HCEC 1CT (cell line): ENCODE measurements at regions not wholly inside any gene's neighbourhood (a gene's known extent, or its start where the extent isn't known, plus 50 kb on each side); places are given as distances from the start of the nearest gene placed in this dataset.

Experiments used
- DNase-seq: peaks from one replicate; pipeline ENCODE4 v3.0.0-alpha.2; 2017

DNA sequence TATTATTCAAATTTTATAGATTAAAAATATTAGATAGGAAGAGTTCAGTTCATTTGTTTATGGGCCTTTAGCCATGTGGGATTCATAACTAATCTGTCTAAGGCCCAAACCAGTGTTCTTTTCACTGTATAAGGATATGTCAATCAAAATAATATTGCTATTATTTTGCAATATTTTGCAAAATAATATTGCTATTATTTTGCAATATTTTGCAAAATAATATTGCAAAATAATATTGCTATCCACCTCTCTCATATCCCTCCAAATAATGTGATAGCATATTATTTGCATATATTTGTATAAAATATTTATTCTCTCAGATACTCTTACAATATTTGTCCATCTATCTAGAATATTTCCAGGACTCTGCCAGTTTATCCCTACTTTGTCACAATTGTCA, 595.3 kb upstream of the PTCHD4 start:
- DNase-seq = no peak

DNA sequence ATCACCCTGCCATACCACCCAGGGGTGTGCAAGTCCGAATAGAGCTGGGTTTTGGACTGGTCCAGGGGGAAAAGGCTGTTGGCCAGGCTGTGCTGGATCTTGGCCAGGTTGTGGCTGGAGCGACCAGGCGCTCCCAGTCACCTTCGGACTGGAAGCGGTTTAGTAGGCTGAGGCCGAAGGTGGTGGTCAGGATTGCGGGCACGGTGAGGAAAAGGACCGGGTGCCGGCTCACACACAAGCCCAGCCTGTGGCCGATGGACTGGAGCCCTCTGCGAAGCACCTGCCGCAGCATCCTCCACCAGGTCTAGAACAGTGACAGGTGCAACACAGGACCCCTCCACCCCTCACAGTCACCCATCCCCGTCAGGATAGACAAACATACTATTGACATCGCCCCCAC, 590.6 kb upstream of the PTCHD4 start:
- DNase-seq = no peak

DNA sequence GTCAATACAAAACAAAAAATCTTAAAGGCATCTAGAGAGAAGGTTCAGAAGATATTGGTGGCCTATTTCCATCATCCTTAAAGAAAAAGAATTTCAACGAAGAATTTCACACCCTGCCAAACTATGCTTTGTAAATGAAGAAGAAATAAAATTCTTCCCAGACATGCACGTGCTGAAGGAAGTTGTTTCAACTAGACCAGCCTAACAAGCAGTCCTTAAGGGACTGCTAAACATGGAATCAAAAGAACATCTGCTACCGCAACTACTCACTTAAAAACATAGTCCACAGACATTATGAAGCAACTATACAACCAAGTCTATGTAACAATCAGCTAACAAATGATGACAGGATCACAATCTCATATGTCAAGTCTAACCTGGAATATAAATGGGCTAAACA, 584.9 kb upstream of the PTCHD4 start:
- no peak for DNase-seq

DNA sequence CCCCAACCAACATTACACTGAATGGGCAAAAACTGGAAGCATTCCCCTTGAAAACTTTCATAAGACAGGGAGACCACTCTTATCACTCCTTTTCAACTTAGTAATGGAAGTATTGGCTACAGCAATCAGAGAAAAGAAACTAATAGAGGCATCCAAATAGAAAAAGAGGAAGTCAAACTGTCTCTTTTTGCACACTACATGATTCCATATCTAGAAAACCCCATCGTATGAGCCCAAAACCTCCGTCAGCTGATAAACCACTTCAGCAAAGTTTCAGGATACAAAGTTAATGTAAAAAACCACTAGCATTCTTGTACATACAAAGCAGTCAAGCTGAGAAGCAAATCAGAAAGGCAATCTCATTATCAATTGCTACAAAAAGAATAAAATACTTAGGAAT, 580.4 kb upstream of the PTCHD4 start:
- no peak for DNase-seq

DNA sequence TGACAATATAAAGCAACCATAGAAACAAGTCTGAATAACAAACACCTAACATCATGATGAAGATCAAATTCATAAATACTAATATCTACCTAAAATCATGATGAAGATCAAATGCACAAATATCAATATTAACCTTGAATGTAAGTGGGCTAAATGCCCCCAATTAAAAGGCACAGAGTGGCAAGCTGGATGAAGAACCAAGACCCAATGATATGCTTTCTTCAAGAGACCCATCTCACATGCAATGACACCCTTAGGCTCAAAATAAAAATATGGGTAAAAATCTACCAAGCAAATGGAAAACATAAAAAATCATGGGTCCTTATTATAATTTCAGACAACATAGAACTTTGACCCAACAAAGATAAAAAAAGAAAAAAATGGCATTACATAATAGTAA, 578.5 kb upstream of the PTCHD4 start:
- DNase-seq = no peak

DNA sequence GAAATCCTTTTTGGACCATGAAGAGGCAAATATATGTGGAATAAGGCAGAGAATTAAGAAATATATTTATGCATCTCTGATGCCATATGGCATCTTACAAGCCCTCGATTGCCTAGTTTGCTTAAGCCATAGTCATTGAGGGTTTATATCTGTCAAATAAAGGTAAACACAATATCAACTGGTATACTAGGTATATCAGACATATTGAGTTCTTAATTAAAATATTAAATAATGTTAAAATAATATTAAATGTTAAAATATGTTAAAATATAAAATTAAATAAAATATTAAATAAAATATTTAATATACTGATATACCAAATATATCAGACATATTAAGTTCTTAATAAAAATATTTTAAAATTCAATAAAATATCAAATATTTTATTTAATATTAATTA, 567.4 kb upstream of the PTCHD4 start:
- no peak for DNase-seq

DNA sequence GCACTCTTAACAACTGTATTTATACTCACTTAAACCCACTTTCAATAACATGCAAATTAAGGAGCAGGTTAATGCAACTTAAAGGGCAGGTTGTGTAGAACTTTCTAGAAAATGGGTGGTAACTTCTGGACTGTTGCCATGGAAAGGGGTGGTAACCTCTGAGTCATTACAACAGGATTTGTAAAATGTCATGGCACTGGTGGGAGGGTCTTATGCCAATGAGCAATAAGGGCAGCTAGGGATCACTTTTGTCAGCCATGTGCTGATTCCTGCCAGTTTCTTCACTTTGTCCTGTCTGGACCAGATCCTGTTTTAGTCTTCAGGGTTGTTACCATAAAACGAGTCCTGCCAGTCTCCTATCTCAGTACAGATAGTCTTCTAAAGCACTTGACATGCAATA, 560.5 kb upstream of the PTCHD4 start:
- no peak for DNase-seq

DNA sequence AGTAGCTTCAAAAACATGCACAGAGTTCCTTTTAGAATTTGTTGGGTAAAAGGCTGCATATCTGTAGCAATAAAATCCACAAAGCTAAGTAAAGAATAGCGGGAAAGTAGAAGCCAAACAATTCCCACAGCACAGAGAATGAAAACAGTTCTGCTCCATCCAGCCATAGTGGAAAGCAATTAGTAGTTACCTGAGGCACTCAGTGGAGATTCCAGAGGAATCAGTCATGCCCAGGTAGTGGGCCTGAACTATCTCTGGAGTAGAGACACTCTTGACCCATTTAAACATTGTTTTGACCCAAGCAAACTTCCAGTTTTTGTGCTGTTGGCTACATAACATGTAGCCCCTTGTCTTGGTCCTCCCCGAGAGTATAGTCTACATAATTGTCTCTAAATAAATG, 559.5 kb upstream of the PTCHD4 start:
- DNase-seq = no peak

DNA sequence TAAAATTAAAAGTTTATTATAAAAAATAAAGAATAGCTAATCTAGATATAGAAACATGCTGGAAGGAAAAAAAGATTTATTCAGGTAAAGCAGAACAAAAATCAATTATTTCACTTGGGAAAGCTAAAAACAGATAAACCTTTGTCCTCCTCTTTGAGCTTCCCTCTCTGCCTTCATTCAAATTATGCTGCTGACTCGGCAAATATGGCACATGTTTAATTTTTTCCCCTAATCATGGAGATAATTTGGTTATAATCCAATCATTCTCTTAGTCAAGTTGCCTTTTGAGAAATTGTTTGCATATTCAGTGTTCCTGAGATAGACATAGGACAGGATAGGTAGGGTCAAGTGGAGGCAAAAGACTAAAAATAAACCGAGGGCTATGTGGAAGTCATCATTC, 556.8 kb upstream of the PTCHD4 start:
- no peak for DNase-seq

DNA sequence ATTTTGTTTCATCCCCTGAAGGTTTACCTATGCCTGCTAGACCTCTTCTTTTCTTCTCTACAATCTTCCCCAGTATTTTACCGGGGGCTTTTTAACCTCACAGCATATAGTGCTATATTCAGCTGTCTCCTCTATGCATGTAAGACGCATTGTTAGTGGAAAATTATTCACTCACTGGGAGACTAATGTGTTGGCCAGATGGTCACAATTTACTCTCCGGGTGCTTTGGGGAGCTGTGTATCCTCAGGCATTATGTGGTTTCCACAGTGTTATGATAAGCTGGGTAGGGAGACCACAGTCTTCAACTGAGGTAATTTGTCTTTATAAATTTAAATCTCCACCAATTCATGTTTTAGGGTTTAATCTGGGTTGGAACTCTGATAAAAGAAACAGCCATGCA, 553.8 kb upstream of the PTCHD4 start:
- no peak for DNase-seq

DNA sequence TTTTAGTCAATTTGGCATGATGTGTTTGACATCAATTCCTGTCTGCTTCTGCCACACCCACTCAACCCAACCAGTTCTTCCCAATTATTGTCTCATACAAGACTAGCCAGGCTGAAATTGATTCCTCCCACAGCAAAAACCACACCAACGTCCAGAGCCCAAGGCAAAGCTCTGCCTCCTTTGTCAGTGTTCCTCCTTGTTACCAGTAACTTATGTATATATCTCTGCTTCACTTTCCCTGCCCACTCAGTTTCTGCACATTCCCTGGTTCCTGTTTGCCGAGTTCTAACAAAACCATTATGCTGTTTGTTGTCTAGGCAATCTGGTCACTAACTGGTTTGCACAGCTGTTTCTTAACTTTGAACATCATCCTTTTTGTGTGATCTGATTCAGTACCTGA, 547.9 kb upstream of the PTCHD4 start:
- no peak for DNase-seq

DNA sequence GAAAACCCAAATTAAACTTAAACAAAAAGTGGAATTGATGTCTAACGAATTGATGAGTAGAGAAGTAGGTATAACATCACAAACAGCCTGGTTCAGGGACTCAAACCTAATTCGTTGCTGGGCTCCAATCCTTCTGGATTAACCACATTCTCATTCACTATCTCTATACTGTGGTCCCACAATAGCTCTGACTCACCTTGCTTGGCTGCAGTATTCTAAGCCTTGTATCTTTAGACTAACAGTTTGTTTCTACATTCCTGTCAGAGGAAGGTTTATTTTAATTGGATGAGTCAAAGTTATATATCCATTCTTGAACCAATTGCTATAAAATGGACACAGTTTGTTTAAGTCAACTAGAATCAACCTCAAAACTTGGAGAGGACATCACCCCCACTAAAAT, 530.5 kb upstream of the PTCHD4 start:
- DNase-seq = peak; percentile 62

DNA sequence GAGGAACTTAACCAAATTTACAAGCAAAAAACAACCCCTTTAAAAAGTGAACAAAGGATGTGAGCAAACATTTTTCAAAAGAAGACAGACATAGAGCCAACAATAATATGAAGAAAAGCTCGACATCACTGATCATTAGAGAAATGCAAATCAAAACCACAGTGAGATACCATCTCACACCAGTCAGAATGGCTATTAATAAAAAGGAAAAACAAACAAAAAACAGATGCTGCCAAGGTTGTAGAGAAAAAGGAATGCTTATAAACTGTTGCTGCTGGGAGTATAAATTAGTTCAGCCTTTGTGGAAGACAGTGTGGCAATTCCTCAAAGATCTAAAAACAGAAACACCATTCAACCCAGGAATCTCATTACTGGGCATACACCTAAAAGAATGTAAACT, 527.8 kb upstream of the PTCHD4 start:
- peak; percentile 47 for DNase-seq

DNA sequence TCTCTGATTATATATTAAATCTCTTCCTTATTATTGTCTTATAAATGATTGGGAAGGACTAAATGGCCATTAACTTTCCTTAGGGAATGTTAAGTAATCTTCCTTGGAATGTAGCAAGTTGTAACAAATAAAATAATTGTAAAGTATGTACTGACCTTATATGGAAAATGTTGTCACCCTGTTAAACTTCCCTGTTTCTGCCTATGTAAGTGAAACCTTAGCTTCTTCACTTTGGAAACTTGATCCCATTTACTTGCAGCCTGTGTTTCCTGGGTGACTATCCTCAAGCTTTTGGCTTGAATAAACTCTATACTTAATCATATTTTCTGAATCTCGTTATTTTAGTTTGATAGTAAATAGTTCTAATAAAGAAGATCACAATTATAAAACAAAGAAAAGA, 519.5 kb upstream of the PTCHD4 start:
- peak; percentile 9 for DNase-seq

DNA sequence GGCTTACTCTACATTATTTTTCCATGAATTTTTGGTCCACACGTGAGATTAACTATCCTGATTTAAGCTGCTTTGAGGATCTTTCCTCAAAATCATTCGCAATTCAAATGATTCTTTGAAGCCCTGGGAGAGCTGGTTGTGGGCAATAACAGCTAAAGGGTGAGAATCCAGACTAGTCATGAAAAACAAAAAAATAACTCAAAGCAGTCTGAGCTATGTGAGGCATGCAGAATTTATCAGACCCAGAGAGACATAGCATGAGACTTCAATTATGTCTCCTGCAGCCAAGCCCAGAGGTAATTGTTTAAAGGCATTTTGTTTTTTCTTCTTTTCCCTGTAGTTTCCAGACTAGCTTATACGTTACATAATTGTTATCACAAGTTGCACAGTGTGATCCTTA, 517.3 kb upstream of the PTCHD4 start:
- no peak for DNase-seq

DNA sequence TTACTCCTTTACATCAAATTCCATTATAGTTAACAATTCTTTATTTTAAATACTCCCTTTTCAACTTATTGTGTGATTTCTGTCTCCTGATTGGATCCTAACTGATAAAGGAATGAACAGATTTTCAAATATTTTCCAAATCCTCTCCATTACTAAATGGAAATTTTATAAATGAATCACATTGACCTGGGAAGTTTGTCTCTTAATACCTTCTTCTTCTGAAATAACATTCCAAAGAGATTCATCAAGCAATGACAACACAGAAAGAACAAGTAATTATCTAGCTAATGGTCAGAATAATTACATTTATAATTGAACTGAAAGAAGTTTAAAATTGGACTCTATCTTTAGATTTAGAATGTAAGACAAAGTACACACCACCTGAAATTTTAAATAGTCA, 515.4 kb upstream of the PTCHD4 start:
- DNase-seq = peak; percentile 11

DNA sequence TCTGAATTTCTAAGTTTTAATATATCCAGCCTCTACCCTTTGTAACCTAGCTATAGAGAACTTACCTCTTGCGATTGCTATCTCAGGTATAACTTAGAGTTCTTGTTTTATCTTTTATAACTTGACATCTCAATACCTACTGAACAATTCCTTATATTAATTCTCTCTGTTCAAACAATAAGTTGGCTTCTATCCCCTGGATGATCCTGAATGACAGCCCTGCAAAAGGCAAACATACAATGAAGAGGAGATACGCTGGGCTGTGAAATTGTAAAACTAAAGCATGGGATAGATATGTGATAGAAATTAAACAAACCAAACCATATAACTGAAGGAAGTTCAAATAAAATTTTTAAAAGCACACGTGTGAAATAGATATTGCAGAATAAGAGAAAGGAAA, 513.6 kb upstream of the PTCHD4 start:
- DNase-seq = no peak

DNA sequence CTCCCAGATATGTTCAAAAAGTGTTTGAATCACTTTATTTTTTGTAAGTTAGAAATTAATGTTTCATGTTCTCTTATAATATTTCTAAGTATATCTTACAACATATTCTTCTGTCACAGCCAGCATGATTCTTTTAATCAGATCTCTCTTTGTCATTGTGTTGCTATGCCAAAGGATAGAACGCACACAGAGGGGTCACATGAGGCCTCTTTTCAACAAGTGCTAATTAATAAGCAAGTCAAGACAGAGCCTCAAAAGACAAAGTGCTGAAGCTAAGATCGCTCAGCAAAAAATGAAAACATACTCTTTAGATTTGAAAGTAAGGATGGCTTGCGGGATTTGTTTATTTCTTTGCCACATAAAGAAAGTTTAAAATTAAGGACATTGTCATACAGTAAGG, 508.8 kb upstream of the PTCHD4 start:
- no peak for DNase-seq

DNA sequence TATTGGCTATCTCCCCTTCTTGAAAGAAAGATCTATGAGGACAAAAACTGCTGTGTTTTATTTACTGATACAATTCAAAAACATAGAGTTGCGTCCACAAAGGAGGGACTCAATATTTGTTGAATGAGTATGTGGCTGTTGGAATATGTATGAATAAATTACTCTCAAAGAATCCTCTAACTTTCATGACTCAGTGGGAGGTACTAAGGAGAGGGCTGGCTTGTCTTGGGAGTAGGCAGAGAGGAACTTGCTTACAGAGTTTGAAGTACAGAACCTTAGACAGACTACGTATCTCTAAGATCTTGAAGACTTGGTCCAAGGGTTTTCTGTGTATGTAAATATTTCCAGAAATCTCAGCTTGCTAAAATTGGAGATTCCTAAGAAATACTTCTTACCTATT, 504.0 kb upstream of the PTCHD4 start:
- peak; percentile 55 for DNase-seq

DNA sequence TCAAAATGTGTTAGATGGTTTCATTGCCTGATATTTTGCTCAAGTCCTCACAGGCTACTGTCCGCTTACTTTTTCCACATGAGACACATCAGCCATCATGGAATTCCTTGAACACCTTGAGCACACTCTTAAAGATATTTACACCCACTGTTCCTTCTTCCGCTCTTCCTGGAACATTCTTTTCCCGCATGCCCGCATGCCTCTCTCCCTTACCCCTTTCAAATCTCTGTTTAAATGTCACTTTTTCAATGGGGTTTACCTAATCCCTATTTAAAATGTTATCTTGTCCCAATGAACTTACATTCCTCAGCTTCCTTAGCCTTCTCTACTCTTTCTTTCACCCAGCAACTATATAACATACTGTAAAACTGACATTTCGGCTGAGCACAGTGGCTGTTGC, 503.3 kb upstream of the PTCHD4 start:
- DNase-seq = no peak

DNA sequence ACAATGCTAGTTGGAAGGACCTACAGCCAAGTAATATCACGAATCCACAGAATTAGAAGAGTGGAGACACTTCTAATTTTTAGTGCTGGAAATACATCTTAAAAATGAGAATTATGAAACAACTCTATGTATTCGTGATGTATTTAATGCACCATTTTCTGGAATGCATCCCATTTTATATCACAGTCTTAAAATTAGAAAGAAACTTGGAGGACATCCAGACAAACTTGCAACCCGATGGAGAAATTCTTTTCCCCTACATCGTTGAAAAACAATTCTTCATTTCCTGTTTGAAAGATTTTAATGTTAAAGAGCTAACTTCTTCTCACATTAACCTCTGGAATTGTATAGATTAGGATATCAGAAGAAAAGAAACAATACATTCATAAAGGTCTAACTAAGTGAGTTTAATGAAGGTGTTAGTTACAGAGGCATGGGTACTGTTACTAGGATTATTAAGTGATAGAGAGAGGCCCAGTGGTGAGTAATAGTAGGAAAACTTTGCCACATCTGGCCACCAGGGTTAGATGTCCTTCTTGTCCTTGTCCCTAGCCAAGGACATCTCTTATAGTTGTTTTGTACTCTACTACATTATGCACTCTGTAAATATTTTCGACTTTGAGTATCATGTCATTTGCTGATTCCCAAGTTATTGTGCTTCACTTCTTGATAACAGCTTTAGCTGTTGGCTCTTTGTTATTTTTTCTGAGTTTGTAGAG, 502.4 kb upstream of the PTCHD4 start:
- no peak for DNase-seq

DNA sequence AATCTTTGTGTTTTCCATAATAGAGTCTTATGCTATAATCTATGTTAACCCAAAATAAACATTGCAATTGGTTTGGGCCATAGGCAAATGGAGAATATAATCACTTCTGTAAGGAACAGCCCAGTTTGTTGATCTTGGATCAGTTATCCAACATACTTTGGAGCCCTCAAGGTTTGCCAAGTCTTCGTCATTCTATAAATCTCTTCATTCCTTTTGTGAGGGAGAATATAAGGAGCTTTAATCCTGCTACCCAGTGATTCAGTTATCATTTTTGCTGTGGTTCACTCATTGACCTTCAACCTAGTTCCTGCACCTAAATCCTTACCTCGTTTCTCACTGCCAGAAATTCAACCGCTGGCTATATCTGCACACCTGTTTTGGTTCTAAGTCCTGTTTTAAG, 500.3 kb upstream of the PTCHD4 start:
- no peak for DNase-seq

DNA sequence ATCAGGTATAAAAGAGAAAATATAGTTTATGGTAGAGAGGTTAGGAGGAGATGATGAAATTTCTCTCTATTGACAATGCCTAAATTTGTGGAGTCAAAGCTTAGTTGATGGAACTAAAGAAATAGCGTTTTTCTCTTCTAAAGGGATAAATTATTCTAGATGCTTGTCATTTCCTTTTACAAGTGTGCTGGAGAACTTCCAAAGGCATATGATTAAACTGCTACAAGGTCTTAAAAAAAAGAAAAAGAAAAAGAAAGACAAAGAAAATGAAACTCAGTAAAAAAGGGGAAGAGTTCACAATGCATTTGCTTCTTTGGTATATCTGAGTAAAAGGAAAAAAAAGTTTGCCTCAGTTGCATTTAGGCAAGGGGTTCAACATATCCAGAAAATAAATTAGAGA, 499.8 kb upstream of the PTCHD4 start:
- DNase-seq = peak; percentile 19

DNA sequence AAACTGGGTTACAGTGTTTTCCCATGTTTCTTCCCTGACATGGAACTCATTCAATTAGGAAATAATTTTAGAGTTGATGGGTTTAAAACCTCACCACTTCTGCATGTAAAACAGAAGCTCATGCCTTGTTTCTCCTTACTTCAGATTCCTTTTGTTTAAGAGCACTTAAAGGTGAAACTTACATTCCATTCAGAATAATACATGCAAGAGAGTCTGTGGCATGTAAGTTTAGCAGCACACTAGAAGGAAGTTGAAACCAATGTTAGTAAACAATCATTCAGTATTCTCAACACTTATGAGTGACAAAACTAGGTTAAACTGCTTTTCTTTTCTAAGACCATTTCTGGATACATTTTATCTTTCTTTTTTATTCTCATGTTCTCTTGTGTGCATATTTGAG, 495.6 kb upstream of the PTCHD4 start:
- no peak for DNase-seq

DNA sequence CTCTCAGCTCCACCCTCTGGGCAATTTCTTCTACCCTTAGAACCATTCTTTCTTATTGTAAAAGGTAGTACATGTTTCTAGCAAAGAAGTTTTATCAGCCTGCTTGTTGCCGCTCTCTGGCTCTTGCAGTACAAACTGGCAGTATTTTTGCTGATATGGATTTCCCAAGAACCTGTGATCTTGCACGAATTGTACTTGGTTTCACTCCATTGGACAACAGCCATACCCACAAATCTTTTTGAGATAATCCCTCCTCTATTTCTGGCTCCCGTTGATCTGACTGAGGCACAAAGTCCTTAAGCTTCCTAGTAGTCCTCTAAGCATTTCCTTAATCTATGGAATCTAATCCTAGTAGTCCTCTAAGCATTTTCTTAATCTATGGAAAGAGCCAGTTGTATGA, 487.0 kb upstream of the PTCHD4 start:
- DNase-seq = no peak

DNA sequence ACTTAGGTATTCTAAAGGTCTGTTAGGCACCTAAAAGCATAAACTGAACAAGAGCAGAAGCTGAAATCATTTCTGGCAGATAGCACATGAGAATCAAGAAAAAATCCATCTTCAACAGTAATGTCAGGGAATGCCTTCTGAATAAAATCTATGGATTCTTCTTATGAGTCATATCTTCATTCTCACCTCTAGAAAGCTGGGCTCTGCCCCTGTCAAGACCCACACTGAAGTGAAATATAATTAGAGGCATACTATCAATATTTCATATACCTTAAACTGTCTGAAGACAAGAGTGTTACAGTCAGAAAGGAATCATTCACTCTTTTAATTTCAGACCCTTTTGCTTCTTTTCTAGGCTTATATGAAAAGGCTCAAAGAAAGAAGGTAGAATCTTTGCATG, 485.8 kb upstream of the PTCHD4 start:
- DNase-seq = no peak
